NOMO-1 treated with dmso at 0.1 percent for 144 hours (cell line): ENCODE measurements at regions not wholly inside any gene's neighbourhood (a gene's known extent, or its start where the extent isn't known, plus 50 kb on each side); places are given as distances from the start of the nearest gene placed in this dataset.

Source experiments
- DNase-seq: peaks from one replicate; lab custom pipeline; 2025; ENCODE audit not compliant: unreplicated experiment; lab: John Stamatoyannopoulos, UW

GRCh38 chr16:87056551-87056950 lies 260.6 kb downstream of the C16orf95 start:
- no peak for DNase-seq

GRCh38 chr16:87057211-87057881 lies 259.8 kb downstream of the C16orf95 start:
- no peak for DNase-seq

- no peak for DNase-seq
These were observed 259.1 kb downstream of the C16orf95 start for GRCh38 chr16:87057951-87058560.

GRCh38 chr16:87058728-87059250 lies 258.4 kb downstream of the C16orf95 start:
- DNase-seq: no peak

- peak; percentile 47 for DNase-seq
These were observed 256.9 kb downstream of the C16orf95 start for GRCh38 chr16:87060034-87060986.

- no peak for DNase-seq
These were observed 255.8 kb downstream of the C16orf95 start for GRCh38 chr16:87061243-87061920.

GRCh38 chr16:87062569-87063442 lies 254.4 kb downstream of the C16orf95 start:
- peak; percentile 32 for DNase-seq

- DNase-seq: no peak
These were observed 253.6 kb downstream of the C16orf95 start for GRCh38 chr16:87063543-87063942.

GRCh38 chr16:87064731-87065445 lies 252.3 kb downstream of the C16orf95 start:
- DNase-seq: no peak

GRCh38 chr16:87065446-87066132 lies 251.6 kb downstream of the C16orf95 start:
- peak; percentile 6 for DNase-seq

GRCh38 chr16:87066133-87067002 lies 250.8 kb downstream of the C16orf95 start:
- DNase-seq: no peak

- DNase-seq: no peak
These were observed 250.1 kb downstream of the C16orf95 start for GRCh38 chr16:87067003-87067556.

- no peak for DNase-seq
These were observed 249.1 kb downstream of the C16orf95 start for GRCh38 chr16:87067836-87068761.

- no peak for DNase-seq
These were observed 248.4 kb downstream of the C16orf95 start for GRCh38 chr16:87068762-87069150.

- no peak for DNase-seq
These were observed 246.5 kb downstream of the C16orf95 start for GRCh38 chr16:87070657-87071056.

GRCh38 chr16:87072101-87072500 lies 245.1 kb downstream of the C16orf95 start:
- no peak for DNase-seq
